ENCODE measurements at regions not wholly inside any gene's neighbourhood (a gene's known extent, or its start where the extent isn't known, plus 50 kb on each side); places are given as distances from the start of the nearest gene placed in this dataset.

DNA sequence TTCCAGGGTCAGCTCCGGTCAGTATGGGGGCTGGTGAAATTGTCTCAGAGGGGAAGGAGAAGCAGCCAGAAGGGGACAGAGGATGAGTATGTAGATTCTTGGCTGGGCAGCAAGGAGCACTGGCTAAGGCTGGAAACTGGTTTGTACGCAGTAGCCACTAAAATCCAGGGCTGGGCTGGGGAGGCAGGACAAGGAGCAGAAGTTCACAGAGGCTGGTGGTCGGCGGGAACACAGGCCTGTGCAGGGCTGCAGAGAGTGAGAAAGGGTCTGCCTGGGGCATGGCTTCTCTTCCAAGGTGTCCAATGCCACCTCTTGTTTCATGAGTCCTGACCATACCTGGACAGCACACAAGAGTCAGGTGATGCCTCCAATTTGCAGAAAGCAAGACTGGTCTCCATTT, 94.4 kb upstream of the HDAC4 start:
- H3K27me3 Mint-ChIP-seq (ENCODE audit: low read depth), result peaks cover 26% of the 10 kb centered on the region
- H3K4me1 Mint-ChIP-seq, result peaks cover 37% of the 10 kb centered on the region
- H3K9me3 Mint-ChIP-seq, result no peaks in the 10 kb centered on the region
- TF ChIP-seq, protein P1, sequence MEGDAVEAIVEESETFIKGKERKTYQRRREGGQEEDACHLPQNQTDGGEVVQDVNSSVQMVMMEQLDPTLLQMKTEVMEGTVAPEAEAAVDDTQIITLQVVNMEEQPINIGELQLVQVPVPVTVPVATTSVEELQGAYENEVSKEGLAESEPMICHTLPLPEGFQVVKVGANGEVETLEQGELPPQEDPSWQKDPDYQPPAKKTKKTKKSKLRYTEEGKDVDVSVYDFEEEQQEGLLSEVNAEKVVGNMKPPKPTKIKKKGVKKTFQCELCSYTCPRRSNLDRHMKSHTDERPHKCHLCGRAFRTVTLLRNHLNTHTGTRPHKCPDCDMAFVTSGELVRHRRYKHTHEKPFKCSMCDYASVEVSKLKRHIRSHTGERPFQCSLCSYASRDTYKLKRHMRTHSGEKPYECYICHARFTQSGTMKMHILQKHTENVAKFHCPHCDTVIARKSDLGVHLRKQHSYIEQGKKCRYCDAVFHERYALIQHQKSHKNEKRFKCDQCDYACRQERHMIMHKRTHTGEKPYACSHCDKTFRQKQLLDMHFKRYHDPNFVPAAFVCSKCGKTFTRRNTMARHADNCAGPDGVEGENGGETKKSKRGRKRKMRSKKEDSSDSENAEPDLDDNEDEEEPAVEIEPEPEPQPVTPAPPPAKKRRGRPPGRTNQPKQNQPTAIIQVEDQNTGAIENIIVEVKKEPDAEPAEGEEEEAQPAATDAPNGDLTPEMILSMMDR (IDR thresholded peaks at IDR 0.05; ENCODE audit: unreplicated experiment in 3 of 3), result no peak
- H3K27ac Mint-ChIP-seq, result peak overlapping the region; percentile 1 to 62 (median 41)
- H3K4me3 Mint-ChIP-seq, result no peak overlapping the region
- H3K36me3 Mint-ChIP-seq (ENCODE audit: low read depth), result no peaks in the 10 kb centered on the region

DNA sequence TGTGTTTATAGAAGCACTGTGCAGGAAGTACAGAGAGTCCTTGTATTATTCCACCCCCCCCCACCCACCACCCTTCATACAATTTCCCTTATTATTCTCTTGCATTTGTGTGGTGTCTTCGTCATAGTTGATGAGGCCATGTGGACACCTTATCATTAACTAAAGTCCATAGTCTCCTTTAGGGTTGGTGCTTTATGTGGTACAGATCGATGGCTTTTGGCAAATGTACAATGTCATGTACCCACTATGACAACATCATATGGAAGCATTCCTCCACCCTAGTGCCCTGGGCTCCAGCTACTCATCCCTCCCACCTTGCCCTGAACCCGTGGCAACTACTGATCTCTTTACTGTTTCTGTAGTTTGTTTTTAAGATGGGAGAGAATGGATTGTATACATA, 93.8 kb upstream of the HDAC4 start:
- H3K9me3 Mint-ChIP-seq, result no peaks in the 10 kb centered on the region
- peak overlapping the region in 2 of 3 experiments; percentile 1 to 7 for H3K27ac Mint-ChIP-seq
- no peaks in the 10 kb centered on the region for H3K36me3 Mint-ChIP-seq (ENCODE audit: low read depth)
- TF ChIP-seq, protein P1 (IDR thresholded peaks at IDR 0.05; ENCODE audit: unreplicated experiment in 3 of 3), result no peak
- H3K4me1 Mint-ChIP-seq, result peaks cover 31% of the 10 kb centered on the region
- peaks cover 22% of the 10 kb centered on the region for H3K27me3 Mint-ChIP-seq (ENCODE audit: low read depth)
- no peak overlapping the region for H3K4me3 Mint-ChIP-seq

DNA sequence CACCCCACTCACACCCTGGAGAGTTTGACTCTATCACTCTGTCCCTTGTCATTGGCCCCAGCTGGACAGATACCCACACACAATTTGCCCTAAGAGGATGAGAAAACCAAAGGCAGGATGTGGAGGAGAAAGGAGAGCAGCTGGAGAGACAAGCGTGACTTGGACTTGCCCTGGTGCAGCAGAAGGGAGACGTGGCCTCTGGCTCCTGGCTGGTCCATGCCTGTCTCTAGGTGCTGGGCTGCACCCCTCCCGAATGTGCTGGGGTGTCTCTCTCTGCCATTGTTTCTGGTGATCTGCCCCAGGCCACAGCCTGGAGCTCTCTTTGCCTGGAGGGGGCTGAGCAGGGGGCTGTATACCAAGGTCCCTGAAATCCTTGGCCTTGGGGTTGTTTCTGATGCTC, 88.7 kb upstream of the HDAC4 start:
- Mint-ChIP-seq H3K4me1 (peaks cover 8% of the 10 kb centered on the region), H3K36me3 (ENCODE audit: low read depth) (no peaks in the 10 kb centered on the region), H3K27me3 (ENCODE audit: low read depth) (peaks cover 8% of the 10 kb centered on the region), H3K9me3 (no peaks in the 10 kb centered on the region), H3K4me3 (no peak overlapping the region), H3K27ac (no peak overlapping the region)
- TF ChIP-seq, protein P1 (IDR thresholded peaks at IDR 0.05; ENCODE audit: unreplicated experiment in 3 of 3), result no peak

DNA sequence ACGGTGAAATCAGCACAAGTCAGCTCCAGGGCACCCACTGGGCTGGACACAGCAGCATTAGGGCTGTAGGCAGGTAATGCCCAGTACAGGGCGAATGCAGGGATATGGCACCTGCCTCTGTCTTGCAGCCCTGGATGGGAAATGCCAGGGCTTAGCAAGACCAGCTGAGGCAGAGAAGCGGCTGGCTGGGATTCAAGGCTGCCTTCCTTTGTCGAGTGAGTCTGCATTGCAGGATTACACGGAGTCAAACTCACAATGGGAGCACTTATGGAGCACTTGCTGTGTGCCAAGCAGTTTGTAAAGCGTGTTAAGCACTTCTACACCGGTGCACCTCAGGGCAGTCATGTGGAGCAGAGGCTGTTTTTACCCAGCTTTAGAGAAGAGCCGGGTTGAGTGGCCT, 87.3 kb upstream of the HDAC4 start:
- H3K27ac Mint-ChIP-seq, result no peak overlapping the region
- TF ChIP-seq, protein P1 (IDR thresholded peaks at IDR 0.05; ENCODE audit: unreplicated experiment in 3 of 3), result no peak
- H3K36me3 Mint-ChIP-seq (ENCODE audit: low read depth), result no peaks in the 10 kb centered on the region
- H3K4me1 Mint-ChIP-seq, result peaks cover 8% of the 10 kb centered on the region
- H3K9me3 Mint-ChIP-seq, result no peaks in the 10 kb centered on the region
- H3K27me3 Mint-ChIP-seq (ENCODE audit: low read depth), result peaks cover 12% of the 10 kb centered on the region
- no peak overlapping the region for H3K4me3 Mint-ChIP-seq

DNA sequence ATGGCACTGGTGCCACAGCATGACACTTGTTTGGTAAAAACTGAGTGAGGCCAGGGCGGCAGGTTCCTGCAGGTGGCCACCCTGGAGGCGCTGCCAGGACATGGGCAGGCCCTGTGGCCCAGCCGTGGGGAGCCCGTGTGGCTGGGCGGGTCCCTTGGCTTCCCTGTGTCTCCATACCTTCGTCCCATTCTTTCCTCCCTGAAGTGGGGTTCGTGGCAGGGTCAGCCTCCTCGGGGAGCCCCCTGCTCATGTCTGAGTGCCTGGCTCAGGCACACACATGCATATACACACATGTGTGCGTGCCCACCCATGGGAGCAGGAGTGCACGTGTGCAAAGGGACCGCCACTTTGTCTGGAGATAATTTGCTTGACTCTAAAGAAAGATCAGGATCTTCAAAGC, 86.5 kb upstream of the HDAC4 start:
- no peaks in the 10 kb centered on the region for H3K9me3 Mint-ChIP-seq
- H3K36me3 Mint-ChIP-seq (ENCODE audit: low read depth), result no peaks in the 10 kb centered on the region
- TF ChIP-seq, protein P1 (IDR thresholded peaks at IDR 0.05; ENCODE audit: unreplicated experiment in 3 of 3), result no peak
- peaks cover 14% of the 10 kb centered on the region for H3K4me1 Mint-ChIP-seq
- no peak overlapping the region for H3K4me3 Mint-ChIP-seq
- peaks cover 12% of the 10 kb centered on the region for H3K27me3 Mint-ChIP-seq (ENCODE audit: low read depth)
- no peak overlapping the region for H3K27ac Mint-ChIP-seq

DNA sequence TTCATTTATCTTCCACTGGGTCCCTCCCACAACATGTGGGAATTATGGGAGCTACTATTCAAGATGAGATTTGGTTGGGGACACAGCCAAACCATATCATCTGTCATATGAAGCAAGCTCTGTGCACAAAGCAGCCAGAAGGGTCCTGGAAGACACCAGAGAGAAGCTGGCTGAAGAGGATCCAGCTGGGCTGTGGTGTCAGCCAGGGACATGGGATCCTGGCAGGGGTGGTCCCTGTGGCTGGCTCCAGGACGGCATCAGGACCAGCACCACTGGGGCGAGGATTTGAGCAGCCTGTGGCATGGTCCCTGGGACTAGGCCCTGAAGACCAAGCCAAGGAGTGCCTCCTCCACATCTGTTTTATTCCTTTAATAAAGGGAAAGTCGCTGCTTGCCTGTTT, 84.8 kb upstream of the HDAC4 start:
- peaks cover 3% of the 10 kb centered on the region for H3K9me3 Mint-ChIP-seq
- H3K27ac Mint-ChIP-seq, result no peak overlapping the region
- TF ChIP-seq, protein P1 (IDR thresholded peaks at IDR 0.05; ENCODE audit: unreplicated experiment in 3 of 3), result no peak
- H3K27me3 Mint-ChIP-seq (ENCODE audit: low read depth), result peaks cover 13% of the 10 kb centered on the region
- no peaks in the 10 kb centered on the region for H3K36me3 Mint-ChIP-seq (ENCODE audit: low read depth)
- peaks cover 18% of the 10 kb centered on the region for H3K4me1 Mint-ChIP-seq
- no peak overlapping the region for H3K4me3 Mint-ChIP-seq

Measured in nephron (organoid).